ENCODE measurements at regions not wholly inside any gene's neighbourhood (a gene's known extent, or its start where the extent isn't known, plus 50 kb on each side); places are given as distances from the start of the nearest gene placed in this dataset.

DNA sequence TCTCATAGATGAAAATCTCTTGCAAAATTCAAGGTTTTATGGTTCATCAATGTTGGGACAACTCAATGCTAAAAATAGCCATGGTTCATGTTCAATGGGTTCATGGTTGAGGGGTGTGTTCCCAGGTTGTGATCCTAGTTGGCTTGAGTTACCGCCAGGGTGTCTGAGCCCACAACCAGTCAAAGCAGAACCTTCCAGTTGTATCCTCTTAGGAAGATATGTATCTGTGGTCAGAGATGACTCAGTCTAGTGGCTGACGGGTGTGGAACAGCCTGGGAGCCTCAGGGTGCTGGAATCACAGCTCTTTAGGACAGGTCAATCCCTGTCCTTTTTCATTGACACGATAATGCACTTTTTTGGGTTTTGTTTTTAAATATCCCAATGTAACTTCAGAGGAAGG lies 192.3 kb upstream of the NR3C2 start:
- TF ChIP-seq EZH2phosphoT487 (conservative IDR thresholded peaks at IDR 0.05; ENCODE audit: low read length) (no peak), CTCF (IDR thresholded peaks at IDR 0.05; ENCODE audit: insufficient read depth, low read length, poor library complexity, severe bottlenecking) (no peak)

GRCh38 chr4:148633720-148634119 lies 191.5 kb upstream of the NR3C2 start:
- H3K9ac ChIP-seq (ENCODE audit: low read length) = no peak overlapping the region
- no peak overlapping the region for H3K27ac ChIP-seq (ENCODE audit: low read depth, low read length)
- H3K9me2 ChIP-seq (replicated peaks; ENCODE audit: insufficient read depth, low read length) = no peaks in the 10 kb centered on the region
- TF ChIP-seq EZH2phosphoT487 (conservative IDR thresholded peaks at IDR 0.05; ENCODE audit: low read length) (no peak), CTCF (IDR thresholded peaks at IDR 0.05; ENCODE audit: insufficient read depth, low read length, poor library complexity, severe bottlenecking) (no peak)
- H3K79me2 ChIP-seq (ENCODE audit: insufficient read depth, low read length) = no peaks in the 10 kb centered on the region
- H2AFZ ChIP-seq (ENCODE audit: low read depth, low read length, severe bottlenecking) = no peak overlapping the region
- no peaks in the 10 kb centered on the region for H4K20me1 ChIP-seq (ENCODE audit: low read depth, low read length)
- H3K9me3 ChIP-seq (ENCODE audit: insufficient read depth, low read length) = peaks cover 19% of the 10 kb centered on the region; the same call in 1 of the 2 replicates
- H3K4me2 ChIP-seq (ENCODE audit: low read depth, low read length, poor library complexity, severe bottlenecking) = no peak overlapping the region
- H3K36me3 ChIP-seq (ENCODE audit: low read length) = no peaks in the 10 kb centered on the region
- H3K27me3 ChIP-seq (ENCODE audit: low read length) = no peaks in the 10 kb centered on the region
- H3K4me3 ChIP-seq (ENCODE audit: insufficient read depth, low read length, poor library complexity, severe bottlenecking) = no peak overlapping the region
- H3F3A ChIP-seq (ENCODE audit: insufficient read depth) = no peaks in the 10 kb centered on the region

More for the DNA sequence above, 192.3 kb upstream of the NR3C2 start:
- H3K27me3 ChIP-seq (ENCODE audit: low read length) = no peaks in the 10 kb centered on the region
- no peak overlapping the region for H3K27ac ChIP-seq (ENCODE audit: low read depth, low read length)
- no peaks in the 10 kb centered on the region for H4K20me1 ChIP-seq (ENCODE audit: low read depth, low read length)
- H3K9ac ChIP-seq (ENCODE audit: low read length) = no peak overlapping the region
- H3K9me2 ChIP-seq (replicated peaks; ENCODE audit: insufficient read depth, low read length) = no peaks in the 10 kb centered on the region
- peaks cover 20% of the 10 kb centered on the region; the same call in 1 of the 2 replicates for H3K9me3 ChIP-seq (ENCODE audit: insufficient read depth, low read length)
- no peaks in the 10 kb centered on the region for H3F3A ChIP-seq (ENCODE audit: insufficient read depth)
- no peak overlapping the region for H2AFZ ChIP-seq (ENCODE audit: low read depth, low read length, severe bottlenecking)
- H3K4me3 ChIP-seq (ENCODE audit: insufficient read depth, low read length, poor library complexity, severe bottlenecking) = no peak overlapping the region
- no peaks in the 10 kb centered on the region for H3K36me3 ChIP-seq (ENCODE audit: low read length)
- no peak overlapping the region for H3K4me2 ChIP-seq (ENCODE audit: low read depth, low read length, poor library complexity, severe bottlenecking)
- no peaks in the 10 kb centered on the region for H3K79me2 ChIP-seq (ENCODE audit: insufficient read depth, low read length)

DNA sequence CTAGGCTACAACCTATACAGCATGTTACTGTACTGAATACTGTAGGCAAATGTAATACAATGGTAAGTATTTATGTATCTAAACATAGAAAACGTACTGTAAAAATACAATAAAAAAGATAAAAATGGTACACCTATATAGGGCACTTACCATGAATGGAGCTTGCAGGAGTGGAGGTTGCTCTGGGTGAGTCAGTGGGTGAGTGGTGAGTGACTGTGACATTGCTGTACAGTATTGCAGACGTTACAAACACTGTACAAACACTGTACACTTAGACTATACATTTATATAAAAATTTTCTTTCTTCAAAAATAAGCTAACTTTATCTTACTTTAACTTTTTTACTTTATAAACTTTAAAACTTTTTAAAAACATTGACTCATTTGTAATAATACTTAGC lies 190.3 kb upstream of the NR3C2 start:
- Histone ChIP-seq H3K9me3 (ENCODE audit: insufficient read depth, low read length) (peaks cover 9% of the 10 kb centered on the region; the same call in 1 of the 2 replicates), H3K27me3 (ENCODE audit: low read length) (no peaks in the 10 kb centered on the region), H4K20me1 (ENCODE audit: low read depth, low read length) (no peaks in the 10 kb centered on the region), H3K4me3 (ENCODE audit: insufficient read depth, low read length, poor library complexity, severe bottlenecking) (no peak overlapping the region), H3K9ac (ENCODE audit: low read length) (no peak overlapping the region), H3K4me2 (ENCODE audit: low read depth, low read length, poor library complexity, severe bottlenecking) (no peak overlapping the region), H3K27ac (ENCODE audit: low read depth, low read length) (no peak overlapping the region), H3F3A (ENCODE audit: insufficient read depth) (no peaks in the 10 kb centered on the region), H3K79me2 (ENCODE audit: insufficient read depth, low read length) (no peaks in the 10 kb centered on the region), H3K36me3 (ENCODE audit: low read length) (no peaks in the 10 kb centered on the region), H2AFZ (ENCODE audit: low read depth, low read length, severe bottlenecking) (no peak overlapping the region), H3K9me2 (replicated peaks; ENCODE audit: insufficient read depth, low read length) (no peaks in the 10 kb centered on the region)
- no peak for TF ChIP-seq CTCF (IDR thresholded peaks at IDR 0.05; ENCODE audit: insufficient read depth, low read length, poor library complexity, severe bottlenecking)
- no peak for TF ChIP-seq EZH2phosphoT487 (conservative IDR thresholded peaks at IDR 0.05; ENCODE audit: low read length)
